ENCODE measurements at regions not wholly inside any gene's neighbourhood (a gene's known extent, or its start where the extent isn't known, plus 50 kb on each side); places are given as distances from the start of the nearest gene placed in this dataset.

- Histone ChIP-seq H3K27ac (no peak overlapping the region), H3K27me3 (replicated peaks) (no peaks in the 10 kb centered on the region), H3K4me3 (ENCODE audit: low read depth, low read length) (no peak overlapping the region), H3K36me3 (replicated peaks) (no peaks in the 10 kb centered on the region)
- in situ Hi-C loops (cut with HindIII; ENCODE audit: low pct_ligation_motif_present, low sequenced_read_pairs): no loop called here
- DNase-seq: no peak
- TF ChIP-seq, protein P1, sequence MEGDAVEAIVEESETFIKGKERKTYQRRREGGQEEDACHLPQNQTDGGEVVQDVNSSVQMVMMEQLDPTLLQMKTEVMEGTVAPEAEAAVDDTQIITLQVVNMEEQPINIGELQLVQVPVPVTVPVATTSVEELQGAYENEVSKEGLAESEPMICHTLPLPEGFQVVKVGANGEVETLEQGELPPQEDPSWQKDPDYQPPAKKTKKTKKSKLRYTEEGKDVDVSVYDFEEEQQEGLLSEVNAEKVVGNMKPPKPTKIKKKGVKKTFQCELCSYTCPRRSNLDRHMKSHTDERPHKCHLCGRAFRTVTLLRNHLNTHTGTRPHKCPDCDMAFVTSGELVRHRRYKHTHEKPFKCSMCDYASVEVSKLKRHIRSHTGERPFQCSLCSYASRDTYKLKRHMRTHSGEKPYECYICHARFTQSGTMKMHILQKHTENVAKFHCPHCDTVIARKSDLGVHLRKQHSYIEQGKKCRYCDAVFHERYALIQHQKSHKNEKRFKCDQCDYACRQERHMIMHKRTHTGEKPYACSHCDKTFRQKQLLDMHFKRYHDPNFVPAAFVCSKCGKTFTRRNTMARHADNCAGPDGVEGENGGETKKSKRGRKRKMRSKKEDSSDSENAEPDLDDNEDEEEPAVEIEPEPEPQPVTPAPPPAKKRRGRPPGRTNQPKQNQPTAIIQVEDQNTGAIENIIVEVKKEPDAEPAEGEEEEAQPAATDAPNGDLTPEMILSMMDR (IDR thresholded peaks at IDR 0.05; ENCODE audit: low read depth, low read length, missing control alignments): no peak
These were observed 423.7 kb downstream of the C3orf38 start for GRCh38 chr3:88573472-88573871.

DNA sequence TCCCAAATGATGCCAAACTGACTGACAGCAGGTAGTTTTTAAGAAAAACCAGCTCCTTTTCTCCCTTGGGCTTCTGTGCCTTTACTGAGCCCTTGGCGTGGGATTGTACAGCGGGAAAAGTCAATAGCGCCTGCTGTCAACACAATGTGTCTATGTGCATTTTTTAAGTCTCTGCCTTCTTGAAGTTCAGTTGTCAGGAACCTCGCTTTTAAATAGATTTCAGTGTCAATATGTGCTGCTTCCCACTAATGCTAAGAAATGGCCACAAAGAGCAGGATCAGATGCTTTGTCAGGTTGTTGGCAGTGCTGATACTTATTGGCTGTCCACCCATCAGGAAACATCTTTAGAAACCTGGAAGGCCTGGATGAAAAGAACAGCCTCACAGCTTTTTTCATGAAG, 424.4 kb downstream of the C3orf38 start:
- Histone ChIP-seq H3K36me3 (replicated peaks) (no peaks in the 10 kb centered on the region), H3K4me3 (ENCODE audit: low read depth, low read length) (no peak overlapping the region), H3K27ac (no peak overlapping the region), H3K27me3 (replicated peaks) (no peaks in the 10 kb centered on the region)
- no peak for DNase-seq
- in situ Hi-C loops (cut with HindIII; ENCODE audit: low pct_ligation_motif_present, low sequenced_read_pairs): no loop called here
- TF ChIP-seq, protein P1 (IDR thresholded peaks at IDR 0.05; ENCODE audit: low read depth, low read length, missing control alignments): no peak

- no peaks in the 10 kb centered on the region for H3K36me3 ChIP-seq (replicated peaks)
- no peak overlapping the region for H3K27ac ChIP-seq
- TF ChIP-seq, protein P1 (IDR thresholded peaks at IDR 0.05; ENCODE audit: low read depth, low read length, missing control alignments): no peak
- H3K4me3 ChIP-seq (ENCODE audit: low read depth, low read length): no peak overlapping the region
- in situ Hi-C loops (cut with HindIII; ENCODE audit: low pct_ligation_motif_present, low sequenced_read_pairs): no loop called here
- H3K27me3 ChIP-seq (replicated peaks): no peaks in the 10 kb centered on the region
- no peak for DNase-seq
These were observed 434.7 kb downstream of the C3orf38 start for GRCh38 chr3:88584451-88584850.

DNA sequence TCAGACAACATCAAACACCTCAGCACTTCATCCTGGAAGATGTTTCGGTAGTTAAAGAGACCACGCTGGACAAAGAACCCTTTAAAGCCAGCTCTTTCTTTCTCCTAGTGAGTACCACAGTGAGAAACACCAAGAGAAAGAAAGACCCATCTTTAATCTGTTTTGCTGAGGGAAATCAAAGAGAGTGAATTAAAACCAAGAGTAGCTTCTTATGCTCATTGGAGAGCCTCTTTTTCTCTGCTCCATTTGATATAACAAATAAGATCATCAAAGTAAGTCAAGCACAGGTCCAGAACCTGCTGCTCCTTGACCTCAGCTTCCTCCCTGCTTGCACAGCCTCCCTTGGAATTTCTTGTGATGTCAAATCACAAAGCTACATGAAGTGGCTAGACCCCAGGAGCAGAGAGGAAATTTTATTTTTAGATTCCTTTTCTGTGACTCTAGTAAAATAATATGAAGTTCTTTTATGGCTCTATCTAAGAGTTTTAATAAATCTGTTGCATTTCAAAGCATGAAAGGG, 436.4 kb downstream of the C3orf38 start:
- H3K27me3 ChIP-seq (replicated peaks): no peaks in the 10 kb centered on the region
- TF ChIP-seq, protein P1 (IDR thresholded peaks at IDR 0.05; ENCODE audit: low read depth, low read length, missing control alignments): no peak
- DNase-seq: no peak
- H3K36me3 ChIP-seq (replicated peaks): no peaks in the 10 kb centered on the region
- H3K4me3 ChIP-seq (ENCODE audit: low read depth, low read length): no peak overlapping the region
- no peak overlapping the region for H3K27ac ChIP-seq
- in situ Hi-C loops (cut with HindIII; ENCODE audit: low pct_ligation_motif_present, low sequenced_read_pairs): no loop called here

DNA sequence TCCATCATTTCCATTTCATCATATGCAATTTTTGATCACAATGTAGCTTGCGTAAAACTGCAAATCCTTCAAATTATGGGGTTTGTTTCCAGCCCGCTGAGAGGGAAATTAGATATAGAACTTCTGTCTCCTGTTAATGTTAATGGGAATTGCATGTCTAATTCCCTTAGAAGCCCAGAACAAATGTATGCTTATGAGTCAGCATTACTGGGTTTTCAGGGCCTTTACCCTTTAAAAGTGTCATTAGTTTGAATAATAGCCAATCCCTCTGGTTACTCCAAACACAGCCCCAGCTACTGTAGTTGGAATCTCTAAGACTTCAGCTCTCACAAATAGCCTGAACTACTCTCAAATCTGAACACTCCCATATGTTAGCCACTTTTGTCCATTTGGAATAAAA, 439.4 kb downstream of the C3orf38 start:
- DNase-seq: no peak
- TF ChIP-seq, protein P1 (IDR thresholded peaks at IDR 0.05; ENCODE audit: low read depth, low read length, missing control alignments): no peak
- in situ Hi-C loops (cut with HindIII; ENCODE audit: low pct_ligation_motif_present, low sequenced_read_pairs): no loop called here

DNA sequence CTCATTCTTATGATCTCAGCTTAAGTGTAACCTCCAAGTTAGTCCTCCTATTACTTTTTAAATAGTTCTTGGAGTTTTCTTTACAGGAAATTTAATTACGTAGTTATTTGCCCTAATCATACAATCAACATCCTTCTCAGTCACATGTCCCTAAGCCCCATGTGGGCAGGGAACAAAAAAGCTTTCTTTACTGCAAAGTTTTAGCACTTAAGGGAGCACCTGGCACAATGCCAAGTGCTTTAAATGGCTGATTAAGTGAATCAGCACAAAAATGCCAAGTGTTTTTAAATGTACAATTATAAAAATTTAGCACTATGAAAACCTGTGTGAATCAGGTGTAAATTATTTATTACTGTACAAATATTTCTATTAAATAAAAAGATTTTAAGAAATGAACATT, 445.3 kb downstream of the C3orf38 start:
- Histone ChIP-seq H3K4me3 (ENCODE audit: low read depth, low read length) (no peak overlapping the region), H3K27me3 (replicated peaks) (no peaks in the 10 kb centered on the region), H3K36me3 (replicated peaks) (no peaks in the 10 kb centered on the region), H3K27ac (no peak overlapping the region)
- TF ChIP-seq, protein P1 (IDR thresholded peaks at IDR 0.05; ENCODE audit: low read depth, low read length, missing control alignments): no peak
- no peak for DNase-seq
- in situ Hi-C loops (cut with HindIII; ENCODE audit: low pct_ligation_motif_present, low sequenced_read_pairs): no loop called here

More for the DNA sequence above, 439.4 kb downstream of the C3orf38 start:
- Histone ChIP-seq H3K27me3 (replicated peaks) (no peaks in the 10 kb centered on the region), H3K4me3 (ENCODE audit: low read depth, low read length) (no peak overlapping the region), H3K27ac (no peak overlapping the region), H3K36me3 (replicated peaks) (no peaks in the 10 kb centered on the region)

Data from brain microvascular endothelial cell (primary cell).